GM23338 (cell line): ENCODE measurements at regions not wholly inside any gene's neighbourhood (a gene's known extent, or its start where the extent isn't known, plus 50 kb on each side); places are given as distances from the start of the nearest gene placed in this dataset.

ENCODE experiments used
- ATAC-seq: fragments of 200-7000 bp; cut with Tn5 transposase; 3 replicates; pipeline ENCODE4 v1.9.1; 2020
- DNase-seq: peaks from one replicate; pipeline ENCODE4 v3.0.0-alpha.2; 2015; ENCODE audit warnings: low spot score
- H2AFZ ChIP-seq: fragments of 200-600 bp; sonication (generic); 2 replicates; pipeline ENCODE4 v1.8.0; 2016; ENCODE audit warnings: antibody characterized with exemption, mild to moderate bottlenecking, moderate library complexity
- H3F3A ChIP-seq: fragments of 200-600 bp; sonication (generic); replicated peaks from 2 replicates; pipeline ENCODE4 v1.8.0; 2017; ENCODE audit warnings: antibody characterized with exemption, mixed run types, low read depth
- H3K27ac ChIP-seq: fragments of 200-600 bp; sonication (generic); 2 replicates; pipeline ENCODE4 v1.6.1; 2016; ENCODE audit warnings: low read depth
- H3K27me3 ChIP-seq: fragments of 200-600 bp; sonication (generic); 2 replicates; pipeline ENCODE4 v1.8.0; 2016; ENCODE audit warnings: mild to moderate bottlenecking, mixed run types, moderate library complexity; ENCODE audit not compliant: insufficient read depth
- H3K36me3 ChIP-seq: fragments of 200-600 bp; sonication (generic); 2 replicates; pipeline ENCODE4 v1.8.0; 2016; ENCODE audit warnings: mild to moderate bottlenecking; ENCODE audit not compliant: insufficient read depth
- H3K4me1 ChIP-seq: fragments of 200-600 bp; sonication (generic); 2 replicates; pipeline ENCODE4 v1.8.0; 2016; ENCODE audit warnings: mild to moderate bottlenecking, moderate library complexity; ENCODE audit not compliant: insufficient read depth
- H3K4me2 ChIP-seq: fragments of 200-600 bp; sonication (generic); 2 replicates; pipeline ENCODE4 v1.7.1; 2017; ENCODE audit warnings: mixed run types
- H3K4me3 ChIP-seq: fragments of 200-600 bp; sonication (generic); 2 replicates; pipeline ENCODE4 v1.6.1; 2016; ENCODE audit warnings: mixed run types
- H3K79me2 ChIP-seq: fragments of 200-600 bp; sonication (generic); replicated peaks from 2 replicates; pipeline ENCODE4 v1.8.0; 2017; ENCODE audit warnings: mild to moderate bottlenecking; ENCODE audit not compliant: insufficient read depth
- H3K9me2 ChIP-seq: fragments of 200-600 bp; sonication (generic); 2 replicates; pipeline ENCODE4 v1.8.0; 2017; ENCODE audit not compliant: insufficient read depth
- H4K20me1 ChIP-seq: fragments of 200-600 bp; sonication (generic); replicated peaks from 2 replicates; pipeline ENCODE4 v1.8.0; 2017; ENCODE audit warnings: mild to moderate bottlenecking; ENCODE audit not compliant: insufficient read depth
- H3K27ac Mint-ChIP-seq: 2 replicates; pipeline ENCODE4 v1.8.0; 2020; ENCODE audit warnings: inconsistent platforms, mild to moderate bottlenecking, moderate library complexity, mixed read lengths
- H3K27me3 Mint-ChIP-seq: 3 replicates; pipeline ENCODE4 v1.8.0; 2022; ENCODE audit warnings: low read depth, mild to moderate bottlenecking, moderate library complexity, mixed read lengths, inconsistent platforms; ENCODE audit not compliant: insufficient read depth, poor library complexity
- H3K36me3 Mint-ChIP-seq: 3 replicates; pipeline ENCODE4 v1.8.0; 2021; ENCODE audit warnings: low read depth, mild to moderate bottlenecking, inconsistent platforms, moderate library complexity, mixed read lengths
- H3K4me1 Mint-ChIP-seq: 3 replicates; pipeline ENCODE4 v1.8.0; 2020; ENCODE audit warnings: mild to moderate bottlenecking, inconsistent platforms, mixed read lengths
- H3K4me3 Mint-ChIP-seq: 3 replicates; pipeline ENCODE4 v1.8.0; 2021; ENCODE audit warnings: moderate library complexity, mild to moderate bottlenecking, inconsistent platforms, mixed read lengths
- H3K9me3 Mint-ChIP-seq: 3 replicates; pipeline ENCODE4 v1.8.0; 2020; ENCODE audit warnings: moderate library complexity, mild to moderate bottlenecking, inconsistent platforms, mixed read lengths
- CREB1 ChIP-seq: fragments of 250-450 bp; sonication (Bioruptor Pico); IDR thresholded peaks from 2 replicates; pipeline ENCODE4 v1.5.0; 2020; ENCODE audit warnings: low read depth, mild to moderate bottlenecking, moderate library complexity
- EZH2 ChIP-seq: fragments of 200-600 bp; sonication (generic); IDR thresholded peaks from one replicate; pipeline ENCODE4 v1.8.0; 2017; ENCODE audit warnings: antibody characterized with exemption, mild to moderate bottlenecking, low read depth; ENCODE audit not compliant: unreplicated experiment
- EZH2phosphoT487 ChIP-seq: fragments of 200-600 bp; sonication (generic); IDR thresholded peaks from one replicate; pipeline ENCODE4 v1.8.1; 2018; ENCODE audit warnings: antibody characterized with exemption; ENCODE audit not compliant: unreplicated experiment
- JUNB ChIP-seq: IDR thresholded peaks from one replicate; pipeline ENCODE4 v1.6.1; 2016; ENCODE audit warnings: antibody characterized with exemption; ENCODE audit not compliant: unreplicated experiment
- NANOG ChIP-seq: IDR thresholded peaks from 2 replicates; pipeline ENCODE4 v1.6.1; 2016; ENCODE audit warnings: antibody characterized with exemption, borderline replicate concordance
- POLR2AphosphoS5 ChIP-seq: IDR thresholded peaks from 2 replicates; pipeline ENCODE4 v1.6.1; 2016; ENCODE audit warnings: antibody characterized with exemption, low read depth
- STAT1 ChIP-seq: IDR thresholded peaks from one replicate; pipeline ENCODE4 v1.6.1; 2016; ENCODE audit warnings: antibody characterized with exemption; ENCODE audit not compliant: unreplicated experiment
- ZNF114 ChIP-seq: fragments of 250-450 bp; sonication (Bioruptor Pico); IDR thresholded peaks from 2 replicates; pipeline ENCODE4 v1.5.0; 2020; ENCODE audit warnings: mild to moderate bottlenecking, moderate library complexity
- ZNF331 ChIP-seq: fragments of 250-450 bp; sonication (Bioruptor Pico); IDR thresholded peaks from 2 replicates; pipeline ENCODE4 v1.5.0; 2020; ENCODE audit warnings: low read depth, mild to moderate bottlenecking, moderate library complexity
- TF ChIP-seq, protein P1 (sequence below): IDR thresholded peaks from one replicate; pipeline ENCODE4 v1.6.1; 2018; ENCODE audit warnings: antibody characterized with exemption; ENCODE audit not compliant: unreplicated experiment
- TF ChIP-seq, protein P2 (sequence below): IDR thresholded peaks from 2 replicates; pipeline ENCODE4 v1.6.1; 2016; ENCODE audit warnings: antibody characterized with exemption
- TF ChIP-seq, protein P3 (sequence below): fragments of 250-450 bp; sonication (Bioruptor Pico); IDR thresholded peaks from 2 replicates; pipeline ENCODE4 v1.5.0; 2020; ENCODE audit warnings: mild to moderate bottlenecking, moderate library complexity
- TF ChIP-seq, protein P4 (sequence below), 2 experiments: fragments of 200-600 bp in 1 of 2; sonication (generic) in 1 of 2; conservative IDR thresholded peaks; 2 replicates each; pipeline versions ENCODE4 v1.5.1 to v1.6.1; 2016 to 2017; ENCODE audit warnings: antibody characterized with exemption in 2 of 2, low read depth in 2 of 2, mild to moderate bottlenecking in 2 of 2, moderate library complexity in 1 of 2

- H3K4me2 ChIP-seq: no peak overlapping the region
- no peaks in the 10 kb centered on the region for H3F3A ChIP-seq
- no peak overlapping the region for H3K27ac ChIP-seq
- DNase-seq (no peak), ATAC-seq (no peak)
- no peak overlapping the region for H3K27ac Mint-ChIP-seq
- no peak overlapping the region for H3K4me3 ChIP-seq
- no peaks in the 10 kb centered on the region for H3K9me3 Mint-ChIP-seq
- H3K36me3 Mint-ChIP-seq: no peaks in the 10 kb centered on the region
- no peak overlapping the region for H2AFZ ChIP-seq
- TF ChIP-seq, protein P1, sequence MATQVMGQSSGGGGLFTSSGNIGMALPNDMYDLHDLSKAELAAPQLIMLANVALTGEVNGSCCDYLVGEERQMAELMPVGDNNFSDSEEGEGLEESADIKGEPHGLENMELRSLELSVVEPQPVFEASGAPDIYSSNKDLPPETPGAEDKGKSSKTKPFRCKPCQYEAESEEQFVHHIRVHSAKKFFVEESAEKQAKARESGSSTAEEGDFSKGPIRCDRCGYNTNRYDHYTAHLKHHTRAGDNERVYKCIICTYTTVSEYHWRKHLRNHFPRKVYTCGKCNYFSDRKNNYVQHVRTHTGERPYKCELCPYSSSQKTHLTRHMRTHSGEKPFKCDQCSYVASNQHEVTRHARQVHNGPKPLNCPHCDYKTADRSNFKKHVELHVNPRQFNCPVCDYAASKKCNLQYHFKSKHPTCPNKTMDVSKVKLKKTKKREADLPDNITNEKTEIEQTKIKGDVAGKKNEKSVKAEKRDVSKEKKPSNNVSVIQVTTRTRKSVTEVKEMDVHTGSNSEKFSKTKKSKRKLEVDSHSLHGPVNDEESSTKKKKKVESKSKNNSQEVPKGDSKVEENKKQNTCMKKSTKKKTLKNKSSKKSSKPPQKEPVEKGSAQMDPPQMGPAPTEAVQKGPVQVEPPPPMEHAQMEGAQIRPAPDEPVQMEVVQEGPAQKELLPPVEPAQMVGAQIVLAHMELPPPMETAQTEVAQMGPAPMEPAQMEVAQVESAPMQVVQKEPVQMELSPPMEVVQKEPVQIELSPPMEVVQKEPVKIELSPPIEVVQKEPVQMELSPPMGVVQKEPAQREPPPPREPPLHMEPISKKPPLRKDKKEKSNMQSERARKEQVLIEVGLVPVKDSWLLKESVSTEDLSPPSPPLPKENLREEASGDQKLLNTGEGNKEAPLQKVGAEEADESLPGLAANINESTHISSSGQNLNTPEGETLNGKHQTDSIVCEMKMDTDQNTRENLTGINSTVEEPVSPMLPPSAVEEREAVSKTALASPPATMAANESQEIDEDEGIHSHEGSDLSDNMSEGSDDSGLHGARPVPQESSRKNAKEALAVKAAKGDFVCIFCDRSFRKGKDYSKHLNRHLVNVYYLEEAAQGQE: no peak
- TF ChIP-seq, protein P2, sequence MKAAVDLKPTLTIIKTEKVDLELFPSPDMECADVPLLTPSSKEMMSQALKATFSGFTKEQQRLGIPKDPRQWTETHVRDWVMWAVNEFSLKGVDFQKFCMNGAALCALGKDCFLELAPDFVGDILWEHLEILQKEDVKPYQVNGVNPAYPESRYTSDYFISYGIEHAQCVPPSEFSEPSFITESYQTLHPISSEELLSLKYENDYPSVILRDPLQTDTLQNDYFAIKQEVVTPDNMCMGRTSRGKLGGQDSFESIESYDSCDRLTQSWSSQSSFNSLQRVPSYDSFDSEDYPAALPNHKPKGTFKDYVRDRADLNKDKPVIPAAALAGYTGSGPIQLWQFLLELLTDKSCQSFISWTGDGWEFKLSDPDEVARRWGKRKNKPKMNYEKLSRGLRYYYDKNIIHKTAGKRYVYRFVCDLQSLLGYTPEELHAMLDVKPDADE: no peak
- TF ChIP-seq, protein P3, sequence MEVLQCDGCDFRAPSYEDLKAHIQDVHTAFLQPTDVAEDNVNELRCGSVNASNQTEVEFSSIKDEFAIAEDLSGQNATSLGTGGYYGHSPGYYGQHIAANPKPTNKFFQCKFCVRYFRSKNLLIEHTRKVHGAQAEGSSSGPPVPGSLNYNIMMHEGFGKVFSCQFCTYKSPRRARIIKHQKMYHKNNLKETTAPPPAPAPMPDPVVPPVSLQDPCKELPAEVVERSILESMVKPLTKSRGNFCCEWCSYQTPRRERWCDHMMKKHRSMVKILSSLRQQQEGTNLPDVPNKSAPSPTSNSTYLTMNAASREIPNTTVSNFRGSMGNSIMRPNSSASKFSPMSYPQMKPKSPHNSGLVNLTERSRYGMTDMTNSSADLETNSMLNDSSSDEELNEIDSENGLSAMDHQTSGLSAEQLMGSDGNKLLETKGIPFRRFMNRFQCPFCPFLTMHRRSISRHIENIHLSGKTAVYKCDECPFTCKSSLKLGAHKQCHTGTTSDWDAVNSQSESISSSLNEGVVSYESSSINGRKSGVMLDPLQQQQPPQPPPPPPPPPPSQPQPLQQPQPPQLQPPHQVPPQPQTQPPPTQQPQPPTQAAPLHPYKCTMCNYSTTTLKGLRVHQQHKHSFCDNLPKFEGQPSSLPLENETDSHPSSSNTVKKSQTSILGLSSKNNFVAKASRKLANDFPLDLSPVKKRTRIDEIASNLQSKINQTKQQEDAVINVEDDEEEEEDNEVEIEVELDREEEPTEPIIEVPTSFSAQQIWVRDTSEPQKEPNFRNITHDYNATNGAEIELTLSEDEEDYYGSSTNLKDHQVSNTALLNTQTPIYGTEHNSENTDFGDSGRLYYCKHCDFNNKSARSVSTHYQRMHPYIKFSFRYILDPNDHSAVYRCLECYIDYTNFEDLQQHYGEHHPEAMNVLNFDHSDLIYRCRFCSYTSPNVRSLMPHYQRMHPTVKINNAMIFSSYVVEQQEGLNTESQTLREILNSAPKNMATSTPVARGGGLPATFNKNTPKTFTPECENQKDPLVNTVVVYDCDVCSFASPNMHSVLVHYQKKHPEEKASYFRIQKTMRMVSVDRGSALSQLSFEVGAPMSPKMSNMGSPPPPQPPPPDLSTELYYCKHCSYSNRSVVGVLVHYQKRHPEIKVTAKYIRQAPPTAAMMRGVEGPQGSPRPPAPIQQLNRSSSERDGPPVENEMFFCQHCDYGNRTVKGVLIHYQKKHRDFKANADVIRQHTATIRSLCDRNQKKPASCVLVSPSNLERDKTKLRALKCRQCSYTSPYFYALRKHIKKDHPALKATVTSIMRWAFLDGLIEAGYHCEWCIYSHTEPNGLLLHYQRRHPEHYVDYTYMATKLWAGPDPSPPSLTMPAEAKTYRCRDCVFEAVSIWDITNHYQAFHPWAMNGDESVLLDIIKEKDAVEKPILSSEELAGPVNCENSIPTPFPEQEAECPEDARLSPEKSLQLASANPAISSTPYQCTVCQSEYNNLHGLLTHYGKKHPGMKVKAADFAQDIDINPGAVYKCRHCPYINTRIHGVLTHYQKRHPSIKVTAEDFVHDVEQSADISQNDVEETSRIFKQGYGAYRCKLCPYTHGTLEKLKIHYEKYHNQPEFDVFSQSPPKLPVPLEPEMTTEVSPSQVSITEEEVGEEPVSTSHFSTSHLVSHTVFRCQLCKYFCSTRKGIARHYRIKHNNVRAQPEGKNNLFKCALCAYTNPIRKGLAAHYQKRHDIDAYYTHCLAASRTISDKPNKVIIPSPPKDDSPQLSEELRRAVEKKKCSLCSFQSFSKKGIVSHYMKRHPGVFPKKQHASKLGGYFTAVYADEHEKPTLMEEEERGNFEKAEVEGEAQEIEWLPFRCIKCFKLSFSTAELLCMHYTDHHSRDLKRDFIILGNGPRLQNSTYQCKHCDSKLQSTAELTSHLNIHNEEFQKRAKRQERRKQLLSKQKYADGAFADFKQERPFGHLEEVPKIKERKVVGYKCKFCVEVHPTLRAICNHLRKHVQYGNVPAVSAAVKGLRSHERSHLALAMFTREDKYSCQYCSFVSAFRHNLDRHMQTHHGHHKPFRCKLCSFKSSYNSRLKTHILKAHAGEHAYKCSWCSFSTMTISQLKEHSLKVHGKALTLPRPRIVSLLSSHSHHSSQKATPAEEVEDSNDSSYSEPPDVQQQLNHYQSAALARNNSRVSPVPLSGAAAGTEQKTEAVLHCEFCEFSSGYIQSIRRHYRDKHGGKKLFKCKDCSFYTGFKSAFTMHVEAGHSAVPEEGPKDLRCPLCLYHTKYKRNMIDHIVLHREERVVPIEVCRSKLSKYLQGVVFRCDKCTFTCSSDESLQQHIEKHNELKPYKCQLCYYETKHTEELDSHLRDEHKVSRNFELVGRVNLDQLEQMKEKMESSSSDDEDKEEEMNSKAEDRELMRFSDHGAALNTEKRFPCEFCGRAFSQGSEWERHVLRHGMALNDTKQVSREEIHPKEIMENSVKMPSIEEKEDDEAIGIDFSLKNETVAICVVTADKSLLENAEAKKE: no peak
- TF ChIP-seq CREB1 (CRISPR knock-in tag) (no peak), POLR2AphosphoS5 (no peak), JUNB (no peak), EZH2phosphoT487 (no peak), ZNF331 (CRISPR knock-in tag) (no peak), NANOG (no peak), ZNF114 (CRISPR knock-in tag) (no peak), STAT1 (no peak), EZH2 (no peak)
- TF ChIP-seq, protein P4, sequence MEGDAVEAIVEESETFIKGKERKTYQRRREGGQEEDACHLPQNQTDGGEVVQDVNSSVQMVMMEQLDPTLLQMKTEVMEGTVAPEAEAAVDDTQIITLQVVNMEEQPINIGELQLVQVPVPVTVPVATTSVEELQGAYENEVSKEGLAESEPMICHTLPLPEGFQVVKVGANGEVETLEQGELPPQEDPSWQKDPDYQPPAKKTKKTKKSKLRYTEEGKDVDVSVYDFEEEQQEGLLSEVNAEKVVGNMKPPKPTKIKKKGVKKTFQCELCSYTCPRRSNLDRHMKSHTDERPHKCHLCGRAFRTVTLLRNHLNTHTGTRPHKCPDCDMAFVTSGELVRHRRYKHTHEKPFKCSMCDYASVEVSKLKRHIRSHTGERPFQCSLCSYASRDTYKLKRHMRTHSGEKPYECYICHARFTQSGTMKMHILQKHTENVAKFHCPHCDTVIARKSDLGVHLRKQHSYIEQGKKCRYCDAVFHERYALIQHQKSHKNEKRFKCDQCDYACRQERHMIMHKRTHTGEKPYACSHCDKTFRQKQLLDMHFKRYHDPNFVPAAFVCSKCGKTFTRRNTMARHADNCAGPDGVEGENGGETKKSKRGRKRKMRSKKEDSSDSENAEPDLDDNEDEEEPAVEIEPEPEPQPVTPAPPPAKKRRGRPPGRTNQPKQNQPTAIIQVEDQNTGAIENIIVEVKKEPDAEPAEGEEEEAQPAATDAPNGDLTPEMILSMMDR (conservative IDR thresholded peaks at IDR 0.05; ENCODE audit: low read depth in 2 of 2): no peak
- H3K36me3 ChIP-seq: no peaks in the 10 kb centered on the region
- H3K4me1 Mint-ChIP-seq: peaks cover 4% of the 10 kb centered on the region; the same call in 1 of the 3 replicates
- H3K4me1 ChIP-seq: no peaks in the 10 kb centered on the region
- H3K9me2 ChIP-seq: 0 out of 2 replicates have a peak, but pooled peaks cover 2% of the 10 kb centered on the region
- H3K79me2 ChIP-seq: no peaks in the 10 kb centered on the region
- H3K27me3 Mint-ChIP-seq: peaks cover 6% of the 10 kb centered on the region
- H3K4me3 Mint-ChIP-seq: no peak overlapping the region
- H4K20me1 ChIP-seq: no peaks in the 10 kb centered on the region
- no peaks in the 10 kb centered on the region for H3K27me3 ChIP-seq
Measured at GRCh38 chr18:51563396-51563795, 365.9 kb upstream of the MEX3C start.
